GM21528 (cell line): ENCODE measurements at regions not wholly inside any gene's neighbourhood (a gene's known extent, or its start where the extent isn't known, plus 50 kb on each side); places are given as distances from the start of the nearest gene placed in this dataset.

Experiments
- ATAC-seq: cut with Tn5 transposase; IDR thresholded peaks from one replicate; pipeline ENCODE4 v1.9.1; 2021; ENCODE audit warnings: mild to moderate bottlenecking, moderate library complexity; ENCODE audit not compliant: unreplicated experiment, low FRiP score

GRCh38 chr11:104380358-104380757 lies 216.4 kb upstream of the PDGFD start:
- ATAC-seq = no peak

GRCh38 chr11:104372111-104372510 lies 208.2 kb upstream of the PDGFD start:
- ATAC-seq = no peak

GRCh38 chr11:104370478-104370877 lies 206.5 kb upstream of the PDGFD start:
- ATAC-seq = no peak

GRCh38 chr11:104369761-104370160 lies 205.8 kb upstream of the PDGFD start:
- no peak for ATAC-seq

GRCh38 chr11:104366321-104366734 lies 202.4 kb upstream of the PDGFD start:
- no peak for ATAC-seq

- no peak for ATAC-seq
These were observed 201.7 kb upstream of the PDGFD start for GRCh38 chr11:104365676-104366075.

- ATAC-seq = no peak
These were observed 198.0 kb upstream of the PDGFD start for GRCh38 chr11:104361975-104362374.

- ATAC-seq = no peak
These were observed 188.1 kb upstream of the PDGFD start for GRCh38 chr11:104352036-104352435.

GRCh38 chr11:104343578-104343977 lies 179.6 kb upstream of the PDGFD start:
- ATAC-seq = peak; percentile 78

- ATAC-seq = no peak
These were observed 176.6 kb upstream of the PDGFD start for GRCh38 chr11:104340590-104340989.

GRCh38 chr11:104339380-104339831 lies 175.5 kb upstream of the PDGFD start:
- no peak for ATAC-seq

GRCh38 chr11:104338186-104338585 lies 174.2 kb upstream of the PDGFD start:
- no peak for ATAC-seq

GRCh38 chr11:104337273-104337672 lies 173.3 kb upstream of the PDGFD start:
- no peak for ATAC-seq

- ATAC-seq = no peak
These were observed 170.0 kb upstream of the PDGFD start for GRCh38 chr11:104333977-104334376.

GRCh38 chr11:104332110-104332509 lies 168.2 kb upstream of the PDGFD start:
- ATAC-seq = no peak

GRCh38 chr11:104329078-104329665 lies 165.2 kb upstream of the PDGFD start:
- ATAC-seq = no peak

- ATAC-seq = no peak
These were observed 164.6 kb upstream of the PDGFD start for GRCh38 chr11:104328512-104328907.

GRCh38 chr11:104327861-104328511 lies 164.0 kb upstream of the PDGFD start:
- no peak for ATAC-seq

- ATAC-seq = no peak
These were observed 161.1 kb upstream of the PDGFD start for GRCh38 chr11:104325093-104325492.

GRCh38 chr11:104324276-104324675 lies 160.3 kb upstream of the PDGFD start:
- ATAC-seq = no peak

- ATAC-seq = no peak
These were observed 159.9 kb upstream of the PDGFD start for GRCh38 chr11:104323841-104324240.

GRCh38 chr11:104322696-104323095 lies 158.7 kb upstream of the PDGFD start:
- ATAC-seq = no peak
